GM18520 (cell line): ENCODE measurements at regions not wholly inside any gene's neighbourhood (a gene's known extent, or its start where the extent isn't known, plus 50 kb on each side); places are given as distances from the start of the nearest gene placed in this dataset.
"Not testable (repeated sequence)": the region's sequence is repeated elsewhere in the genome, so short reads cannot be mapped to it uniquely, and the experiment has no call there.

ENCODE experiments used
- ATAC-seq: cut with Tn5 transposase; IDR thresholded peaks from one replicate; pipeline ENCODE4 v1.9.1; 2021; ENCODE audit not compliant: unreplicated experiment

- no peak for ATAC-seq
Observed at GRCh38 chr2:224263571-224264043, 138.3 kb downstream of the FAM124B start.

DNA sequence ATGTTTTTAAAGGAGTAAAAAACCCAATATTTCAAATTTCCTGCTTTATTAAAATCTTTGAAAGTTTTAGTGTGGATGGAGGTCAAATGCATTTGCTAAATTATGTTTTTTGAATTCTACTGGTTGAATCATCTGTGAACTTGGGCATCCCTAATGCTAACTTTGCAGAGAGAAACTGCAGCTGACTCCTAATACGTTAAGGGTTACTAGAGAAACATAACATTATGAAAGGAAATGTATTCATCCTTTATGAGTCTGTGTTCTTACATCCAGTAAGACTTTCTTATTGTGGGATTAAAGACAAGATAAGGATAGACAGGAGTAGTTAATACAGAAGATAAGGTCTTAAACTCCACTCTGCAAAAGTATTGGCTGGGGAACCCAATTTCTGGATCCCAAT lies 140.6 kb downstream of the FAM124B start:
- no peak for ATAC-seq

GRCh38 chr2:224260372-224261020 lies 141.4 kb downstream of the FAM124B start:
- ATAC-seq, result no peak

- no peak for ATAC-seq
Observed at GRCh38 chr2:224259831-224260230, 142.1 kb downstream of the FAM124B start.

GRCh38 chr2:224258059-224258458 lies 143.8 kb downstream of the FAM124B start:
- ATAC-seq, result no peak

DNA sequence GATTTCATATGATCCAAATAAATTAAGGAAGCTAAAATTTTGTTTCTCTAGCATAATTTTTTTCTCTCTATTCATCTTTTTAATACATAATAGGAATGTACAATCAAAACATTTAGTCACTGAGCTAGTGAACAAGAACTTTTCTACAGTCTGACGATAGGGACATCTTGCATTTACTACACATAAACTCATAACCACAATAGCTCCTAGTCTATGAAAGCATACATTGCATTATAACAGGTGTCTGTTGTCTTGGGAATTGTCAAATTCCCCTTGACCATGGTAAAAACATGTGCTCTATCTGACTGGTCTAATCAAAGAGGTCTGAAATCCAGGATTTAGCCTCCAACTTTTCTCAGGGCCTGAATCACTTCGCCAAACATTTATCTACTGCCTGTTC lies 144.8 kb downstream of the FAM124B start:
- no peak for ATAC-seq

- ATAC-seq, result no peak
Observed at GRCh38 chr2:224253464-224253863, 148.4 kb downstream of the FAM124B start.

DNA sequence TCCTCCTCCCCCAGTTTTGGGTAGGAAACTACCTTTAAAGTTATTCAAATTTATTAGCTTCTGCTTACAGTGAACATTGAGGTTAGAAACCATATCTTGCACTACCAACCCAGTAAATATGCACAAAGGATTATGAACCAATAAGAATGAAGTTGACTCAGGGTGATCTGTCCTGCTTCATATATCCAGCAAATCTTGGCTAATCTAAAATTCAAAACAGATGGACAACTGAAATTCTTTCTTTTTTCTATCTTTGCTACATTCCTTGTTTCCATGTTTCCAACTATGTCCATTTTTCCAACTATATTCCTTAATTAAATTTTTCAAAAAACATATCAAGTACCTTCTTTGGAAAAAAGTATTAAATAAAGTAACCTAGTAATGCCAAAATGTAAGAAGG lies 149.3 kb downstream of the FAM124B start:
- ATAC-seq, result no peak

DNA sequence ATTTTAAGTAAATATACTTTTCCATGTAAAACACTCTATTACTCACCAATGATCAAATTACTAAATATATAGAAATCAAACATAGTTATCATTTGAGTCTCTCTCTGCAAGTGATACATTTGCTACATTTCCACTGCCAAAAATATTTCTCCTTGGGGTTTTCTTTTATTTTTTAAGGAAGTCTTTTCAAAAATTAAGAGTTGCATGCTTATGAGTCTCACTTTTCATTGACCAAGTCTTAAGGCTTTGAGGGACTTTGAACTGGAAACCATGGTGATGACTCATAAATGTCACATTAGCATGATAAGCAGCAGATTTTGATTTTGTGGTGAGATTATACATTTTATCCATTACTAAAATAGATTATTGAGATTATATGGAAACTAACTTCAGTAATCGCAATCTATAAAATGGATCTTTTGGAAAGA lies 152.9 kb downstream of the FAM124B start:
- ATAC-seq, result no peak

- no peak for ATAC-seq
Observed at GRCh38 chr2:224242561-224242960, 159.3 kb downstream of the FAM124B start.

GRCh38 chr2:224241812-224242211 lies 160.1 kb downstream of the FAM124B start:
- no peak for ATAC-seq

DNA sequence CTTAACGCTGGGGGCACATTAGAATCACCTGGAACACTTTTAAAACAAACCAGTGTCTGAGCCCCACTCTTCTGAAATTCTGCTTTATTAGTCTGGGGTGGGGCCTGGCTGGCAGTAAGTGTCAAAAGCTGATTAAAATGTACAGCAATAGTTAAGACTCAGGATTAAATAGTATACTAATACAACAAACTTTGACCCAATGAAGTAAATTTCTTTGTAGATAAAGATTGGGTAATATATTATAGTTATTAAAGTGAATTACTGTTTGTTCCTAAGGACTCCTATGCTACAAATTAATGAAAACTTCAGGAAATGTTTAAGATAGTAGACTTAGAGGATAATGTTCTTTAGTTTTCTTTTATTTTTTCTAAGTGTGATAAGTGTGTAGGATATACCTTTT lies 160.9 kb downstream of the FAM124B start:
- no peak for ATAC-seq

- ATAC-seq, result no peak
Observed at GRCh38 chr2:224223851-224224555, 177.9 kb downstream of the FAM124B start.

- ATAC-seq, result no peak
Observed at GRCh38 chr2:224222974-224223373, 178.9 kb downstream of the FAM124B start.

DNA sequence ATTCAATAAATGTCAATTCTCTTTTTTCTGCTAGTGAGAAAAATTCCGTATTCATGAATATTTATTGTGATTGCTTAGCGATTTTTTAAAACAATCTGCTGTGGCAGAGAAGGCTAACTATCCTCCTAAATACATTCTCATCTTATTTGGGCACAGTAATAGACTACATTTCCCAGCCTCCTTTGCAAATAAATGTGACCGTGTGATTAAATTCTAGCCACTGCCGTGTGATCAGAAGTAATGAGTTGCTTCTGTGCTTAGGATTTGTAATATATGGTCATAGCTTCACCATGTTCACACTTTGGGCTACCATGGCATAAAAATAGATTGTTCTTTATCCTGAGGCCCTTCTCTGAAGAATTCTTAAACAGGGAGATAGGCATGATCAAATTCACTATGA lies 179.6 kb downstream of the FAM124B start:
- ATAC-seq, result no peak

GRCh38 chr2:224221455-224221913 lies 180.4 kb downstream of the FAM124B start:
- ATAC-seq, result no peak

DNA sequence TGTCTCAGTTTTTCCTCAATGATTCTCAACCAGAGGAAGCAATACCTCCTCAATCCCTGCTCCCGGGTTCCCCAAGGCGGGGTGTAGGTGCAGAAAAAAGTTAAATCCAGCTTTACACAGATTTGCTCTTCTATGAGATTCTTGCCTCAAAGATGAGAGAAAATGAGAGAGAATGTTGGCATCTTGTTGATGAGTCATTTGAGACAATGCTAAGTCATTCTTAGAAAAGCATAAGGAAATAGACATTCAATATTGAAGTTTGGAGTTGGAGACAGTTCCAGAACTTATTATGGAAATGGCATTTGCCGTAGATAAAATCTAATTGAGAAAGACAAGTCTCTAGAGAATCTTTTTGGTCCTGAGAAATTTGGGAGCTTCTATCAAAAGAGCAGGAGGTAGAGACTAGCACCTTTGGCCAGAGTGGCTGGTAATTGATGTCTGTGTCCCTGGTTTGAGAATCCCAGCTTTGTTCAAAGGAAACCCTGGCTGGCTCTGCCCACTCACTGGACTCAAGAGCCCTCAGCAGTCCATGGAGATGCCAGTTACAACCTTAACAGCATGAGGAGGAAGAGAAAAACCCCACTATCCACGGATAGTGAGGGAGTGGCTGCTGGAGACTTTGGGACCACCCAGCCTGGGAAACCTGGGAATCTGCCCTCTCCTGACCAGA lies 181.2 kb downstream of the FAM124B start:
- no peak for ATAC-seq

- ATAC-seq, result no peak
Observed at GRCh38 chr2:224219781-224220180, 180.7 kb upstream of the SERPINE2 start.

- no peak for ATAC-seq
Observed at GRCh38 chr2:224217962-224218347, 178.9 kb upstream of the SERPINE2 start.

- no peak for ATAC-seq
Observed at GRCh38 chr2:224217233-224217961, 178.3 kb upstream of the SERPINE2 start.

- not testable (repeated sequence) for ATAC-seq
Observed at GRCh38 chr2:224215611-224216010, 176.5 kb upstream of the SERPINE2 start.
